Myocyte (in vitro differentiated cells): ENCODE measurements at regions not wholly inside any gene's neighbourhood (a gene's known extent, or its start where the extent isn't known, plus 50 kb on each side); places are given as distances from the start of the nearest gene placed in this dataset.

Experiments used
- DNase-seq: peaks from one replicate; pipeline ENCODE4 v3.0.0-alpha.2; 2012; ENCODE audit warnings: low read depth

GRCh38 chr4:110953191-110953590 is 330.3 kb upstream of the PITX2 start:
- DNase-seq: peak; percentile 27

DNA sequence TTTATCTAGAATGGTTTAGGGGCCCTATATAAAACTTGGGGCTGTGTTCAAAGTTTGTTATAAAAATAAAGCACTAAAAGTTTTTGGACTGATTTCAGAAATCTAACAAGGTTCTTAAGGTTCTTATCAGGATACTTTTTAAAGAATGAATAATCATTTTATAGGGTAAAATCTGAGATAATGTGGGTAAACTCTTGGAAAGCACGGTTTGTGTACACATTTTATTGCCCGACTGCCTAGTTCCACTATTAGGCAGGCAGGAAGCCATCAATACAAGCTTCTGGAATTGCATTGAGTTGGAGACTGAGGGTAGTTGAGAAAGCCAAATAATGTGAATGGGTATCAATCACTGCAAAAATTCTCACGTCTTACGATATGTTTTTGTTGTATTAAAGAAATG is 331.0 kb upstream of the PITX2 start:
- DNase-seq: peak; percentile 40

DNA sequence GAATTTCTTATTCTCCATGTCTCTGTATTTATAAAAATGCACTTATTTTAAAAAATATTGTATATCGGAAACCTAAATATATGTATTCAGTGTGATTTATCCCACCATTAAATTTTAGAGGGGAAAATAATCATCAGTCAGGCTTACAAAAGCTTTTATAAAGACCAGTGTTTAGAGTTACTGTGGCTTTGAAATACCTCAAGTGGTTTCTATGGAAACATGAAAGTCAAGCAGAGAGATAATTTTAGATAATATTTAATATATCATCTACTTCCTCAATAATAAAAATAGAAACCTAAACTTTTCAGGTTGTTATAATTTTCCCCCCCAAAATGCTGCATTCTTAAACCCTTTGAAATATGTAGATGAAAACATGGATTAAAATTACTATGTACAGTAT is 332.9 kb upstream of the PITX2 start:
- DNase-seq: peak; percentile 48

- DNase-seq: peak; percentile 61
Observed at GRCh38 chr4:110959041-110959643, 336.3 kb upstream of the PITX2 start.

GRCh38 chr4:110961066-110961465 is 338.2 kb upstream of the PITX2 start:
- no peak for DNase-seq

- no peak for DNase-seq
Observed at GRCh38 chr4:110962616-110963015, 339.7 kb upstream of the PITX2 start.

DNA sequence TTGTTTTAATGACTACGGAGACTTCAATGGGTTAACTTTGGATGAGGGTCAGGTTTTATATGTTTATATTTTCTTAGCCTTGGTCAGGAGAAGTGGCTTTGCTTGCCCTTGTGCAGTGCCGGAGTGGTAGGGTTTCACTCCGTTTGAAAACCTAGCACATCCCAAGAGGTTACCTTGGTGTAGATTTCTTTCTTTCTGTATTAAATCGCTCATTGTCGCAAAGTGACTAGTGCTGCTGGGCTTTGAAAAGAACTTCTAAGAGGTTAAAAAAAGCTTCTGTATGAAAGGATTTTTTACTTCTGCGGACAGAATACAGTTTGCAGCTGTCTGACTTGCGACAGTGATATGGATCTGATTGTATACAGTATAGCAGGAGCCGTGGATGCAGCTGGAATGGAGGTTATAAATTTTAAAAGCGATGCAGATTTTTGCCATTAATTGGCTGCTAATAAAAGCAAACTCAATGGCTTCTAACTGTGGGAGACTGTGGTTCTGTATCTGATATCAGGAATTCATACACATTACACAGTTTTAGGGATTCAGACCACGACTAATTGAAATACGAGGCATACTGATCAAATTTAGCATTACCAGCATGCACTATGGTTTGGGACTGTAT is 340.9 kb upstream of the PITX2 start:
- DNase-seq: no peak

DNA sequence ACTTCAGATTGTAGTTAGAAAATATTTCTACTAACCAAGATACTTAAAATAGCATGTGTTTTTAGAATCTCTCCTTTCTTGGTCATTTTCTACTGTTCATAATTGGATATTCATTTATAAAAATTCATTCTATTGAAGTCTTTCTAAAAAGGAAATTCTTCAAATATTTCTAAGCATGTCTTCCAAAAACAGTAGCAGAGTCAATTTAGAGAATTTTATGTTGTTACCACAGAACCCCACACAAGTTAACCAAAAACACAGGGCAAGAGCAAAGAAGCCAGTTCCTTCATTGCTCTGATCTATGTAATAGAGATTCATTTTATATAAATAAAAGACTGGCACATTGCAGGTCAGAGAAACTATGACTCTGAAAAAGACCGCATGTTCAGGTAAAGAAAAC is 345.1 kb upstream of the PITX2 start:
- DNase-seq: no peak

- DNase-seq: peak; percentile 52
Observed at GRCh38 chr4:110970642-110971041, 347.8 kb upstream of the PITX2 start.

GRCh38 chr4:110975338-110975737 is 352.5 kb upstream of the PITX2 start:
- DNase-seq: no peak

GRCh38 chr4:110977554-110977953 is 354.7 kb upstream of the PITX2 start:
- no peak for DNase-seq

DNA sequence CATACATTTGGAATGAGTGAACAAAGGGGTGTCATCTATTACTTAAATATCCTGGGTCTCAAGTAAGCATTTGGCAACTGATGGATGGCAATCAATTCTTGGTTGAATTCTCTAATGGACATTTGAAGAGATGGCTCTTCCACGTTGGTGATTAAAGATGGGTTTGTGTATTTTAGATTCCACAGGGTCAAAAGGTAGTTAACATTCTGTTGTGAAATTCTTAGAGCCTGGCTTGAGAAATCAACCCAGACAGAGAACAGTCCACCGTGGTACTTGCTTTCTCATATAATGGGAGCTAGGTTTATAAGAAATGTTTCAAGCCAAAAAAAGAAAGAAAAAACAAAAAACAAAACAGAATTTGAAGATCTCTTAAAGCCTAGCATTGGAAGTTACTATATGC is 355.9 kb upstream of the PITX2 start:
- DNase-seq: no peak

DNA sequence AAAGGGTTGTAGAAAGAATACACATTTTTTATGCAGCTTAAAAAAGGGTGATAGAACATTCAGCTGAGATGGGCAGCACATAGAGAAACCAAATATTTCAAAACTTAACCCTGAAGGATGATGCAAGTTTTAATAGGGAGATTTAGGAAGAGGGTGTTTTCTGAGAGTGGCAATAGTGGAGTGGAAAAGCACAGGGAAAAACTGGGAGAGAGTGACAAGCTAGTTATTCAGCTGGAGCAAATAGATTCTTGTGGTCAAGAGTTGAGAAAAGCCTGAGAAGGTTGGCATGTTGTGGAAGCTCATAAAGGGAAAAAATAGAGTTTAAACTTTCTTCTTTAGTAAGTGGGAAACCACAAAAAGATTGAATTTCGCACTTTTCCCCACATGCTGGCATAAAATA is 359.6 kb upstream of the PITX2 start:
- peak; percentile 80 for DNase-seq

DNA sequence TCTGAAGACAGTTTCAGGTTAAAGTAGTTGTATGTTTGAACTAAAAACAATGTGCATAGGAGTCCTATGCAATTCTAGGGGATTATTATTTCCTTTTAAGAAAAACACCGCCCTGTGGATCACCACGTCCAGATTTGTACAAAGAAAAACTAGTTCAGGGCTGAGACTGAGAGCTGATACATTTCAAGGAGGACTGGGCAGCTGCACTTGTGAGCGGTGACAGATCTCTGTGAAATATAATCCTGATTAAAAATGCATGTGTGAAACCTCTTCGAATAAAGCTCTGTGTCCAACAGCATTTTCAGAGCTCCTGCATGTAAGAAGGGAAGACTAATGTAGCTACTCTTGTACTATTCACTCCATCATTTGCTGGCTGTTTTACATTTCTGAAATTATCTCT is 365.8 kb upstream of the PITX2 start:
- DNase-seq: peak; percentile 59

DNA sequence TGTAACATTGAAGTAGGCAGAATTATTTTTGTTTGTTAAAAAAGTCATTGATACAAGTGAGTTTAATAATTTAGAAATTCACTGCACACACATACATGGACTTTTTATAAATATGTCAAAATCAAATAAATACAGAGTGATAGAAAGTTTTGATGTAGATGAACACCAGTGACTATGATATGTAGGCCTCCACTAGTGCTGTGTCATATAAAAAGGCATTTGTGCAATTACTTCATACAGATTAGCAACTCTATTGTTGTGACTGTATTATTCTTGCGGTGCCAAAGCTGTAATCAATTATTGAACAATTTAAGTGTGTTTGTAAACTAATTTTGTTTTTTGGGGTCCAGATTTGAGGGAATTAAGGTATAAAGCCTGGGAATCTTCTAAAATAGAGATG is 366.2 kb upstream of the PITX2 start:
- no peak for DNase-seq

- DNase-seq: no peak
Observed at GRCh38 chr4:110994781-110995180, 371.9 kb upstream of the PITX2 start.

GRCh38 chr4:110998320-110998719 is 375.4 kb upstream of the PITX2 start:
- no peak for DNase-seq

DNA sequence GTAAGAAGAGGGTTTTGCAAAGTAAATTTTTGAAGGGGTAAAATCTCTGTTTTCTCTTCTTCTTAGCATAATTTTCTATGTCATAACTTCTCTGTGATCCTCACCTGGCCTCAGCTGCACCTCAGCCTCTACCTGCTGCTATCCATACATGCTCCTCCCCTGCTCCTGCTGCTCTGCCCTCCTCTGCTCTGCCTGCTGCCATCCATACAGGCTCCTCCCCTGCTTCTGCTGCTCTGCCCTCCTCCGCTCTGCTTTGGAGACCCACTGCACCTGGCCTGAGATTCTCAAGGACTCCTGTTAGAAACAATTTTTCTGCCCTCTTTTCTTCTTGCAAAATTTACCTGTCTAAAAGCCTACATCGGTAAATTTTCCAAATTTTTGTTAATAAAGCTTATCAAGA is 388.6 kb upstream of the PITX2 start:
- DNase-seq: no peak

DNA sequence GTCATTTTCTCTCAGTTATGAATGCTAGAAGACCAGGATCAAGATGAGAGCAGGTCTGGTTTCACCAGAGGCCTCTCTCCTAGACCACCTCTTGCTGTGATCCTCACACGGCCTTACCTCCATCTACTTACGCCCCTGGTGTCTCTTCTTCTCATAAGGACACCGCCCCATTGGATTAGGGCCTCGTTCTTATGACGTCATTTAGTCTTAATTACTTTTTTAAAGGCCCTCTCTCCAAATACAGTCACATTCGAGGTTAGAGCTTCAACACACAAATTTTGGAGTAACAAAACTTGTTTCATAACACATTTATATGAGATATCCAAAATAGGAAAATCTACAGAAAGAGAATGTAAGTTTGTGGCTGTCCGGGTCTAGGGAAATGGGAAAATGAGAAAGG is 391.0 kb upstream of the PITX2 start:
- no peak for DNase-seq

GRCh38 chr4:111014537-111014936 is 391.7 kb upstream of the PITX2 start:
- DNase-seq: no peak

DNA sequence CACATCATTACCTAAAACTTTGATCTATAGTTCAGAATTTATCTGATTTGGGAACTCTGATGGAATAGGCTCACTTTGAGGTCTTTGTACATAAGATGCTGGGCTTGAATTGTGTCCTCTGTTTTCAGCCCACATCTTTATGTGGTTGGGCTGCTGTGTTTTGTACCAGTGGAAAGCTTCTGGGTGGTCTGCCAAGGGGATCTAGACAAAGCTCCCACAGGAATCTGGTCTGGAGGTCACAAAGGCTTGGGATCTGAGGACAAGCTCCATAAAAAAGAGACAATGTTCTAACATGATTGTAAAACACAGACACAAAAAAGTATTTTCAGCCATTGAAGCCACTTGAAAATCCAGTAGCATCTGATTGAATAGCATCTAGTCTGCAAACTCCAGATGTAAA is 393.5 kb upstream of the PITX2 start:
- peak; percentile 23 for DNase-seq

- peak; percentile 66 for DNase-seq
Observed at GRCh38 chr4:111018216-111018615, 395.3 kb upstream of the PITX2 start.

DNA sequence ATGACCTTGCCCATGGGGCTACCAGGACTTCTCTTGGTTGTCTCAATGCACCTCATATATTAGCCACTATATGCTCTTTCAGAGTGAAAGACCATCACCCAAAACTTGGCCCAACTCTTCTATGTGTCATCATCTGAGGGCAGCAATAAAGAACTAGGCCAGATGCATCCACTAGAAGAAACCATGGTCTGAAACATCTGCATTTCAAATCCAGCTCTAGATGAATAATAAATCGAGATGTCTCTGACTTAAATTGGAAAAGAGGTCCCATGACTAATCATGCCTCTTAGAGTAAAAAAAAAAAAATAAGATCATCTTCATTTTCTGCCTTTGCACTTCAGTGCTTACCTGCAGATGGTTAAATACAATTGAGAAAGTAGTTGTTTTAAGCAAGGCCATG is 397.6 kb upstream of the PITX2 start:
- DNase-seq: no peak

DNA sequence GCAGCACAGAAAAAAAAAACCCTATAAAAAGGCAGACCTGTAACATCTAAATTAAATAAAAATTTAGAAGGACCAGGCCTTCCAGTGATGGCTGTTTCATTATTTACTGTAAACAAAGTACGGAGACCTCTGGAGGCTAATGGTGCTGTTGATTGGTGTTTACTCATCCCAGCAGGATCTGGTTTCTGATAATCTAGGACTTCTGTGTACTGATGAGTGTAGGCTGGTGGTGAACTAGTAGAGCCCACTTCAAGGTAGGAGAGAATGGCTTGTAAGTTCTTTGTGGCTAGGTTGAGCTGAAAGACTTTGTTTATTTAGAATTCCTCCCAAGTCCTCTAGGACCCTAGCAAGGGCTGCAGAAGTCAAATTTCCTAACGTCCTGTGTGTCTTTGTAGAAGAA is 398.1 kb upstream of the PITX2 start:
- no peak for DNase-seq
